Spinal cord (tissue), 9 donors: ENCODE measurements at regions not wholly inside any gene's neighbourhood (a gene's known extent, or its start where the extent isn't known, plus 50 kb on each side); places are given as distances from the start of the nearest gene placed in this dataset.
"Not testable (repeated sequence)": the region's sequence is repeated elsewhere in the genome, so short reads cannot be mapped to it uniquely, and the experiment has no call there.

ENCODE experiments used
- DNase-seq, 6 donors: peaks; one replicate each; pipeline versions ENCODE4 v3.0.0 to v3.0.0-alpha.2; 2013 to 2015; ENCODE audit warnings: low spot score in 6 of 6, low read depth in 4 of 6
- H3K27ac ChIP-seq: one replicate; pipeline ENCODE4 v1.5.1; 2013; ENCODE audit warnings: low read depth, low read length, control low read depth
- H3K27me3 ChIP-seq: one replicate; pipeline ENCODE4 v1.6.1; 2013; ENCODE audit warnings: low read length; ENCODE audit not compliant: control insufficient read depth, insufficient read depth
- H3K36me3 ChIP-seq: one replicate; pipeline ENCODE4 v1.6.1; 2013; ENCODE audit warnings: low read length; ENCODE audit not compliant: control insufficient read depth, insufficient read depth
- H3K4me1 ChIP-seq: one replicate; pipeline ENCODE4 v1.6.1; 2013; ENCODE audit warnings: low read length; ENCODE audit not compliant: control insufficient read depth, insufficient read depth
- H3K4me3 ChIP-seq: one replicate; pipeline ENCODE4 v1.5.1; 2013; ENCODE audit warnings: low read depth, low read length, control low read depth
- H3K9me3 ChIP-seq: one replicate; pipeline ENCODE4 v1.6.1; 2013; ENCODE audit warnings: low read length; ENCODE audit not compliant: control insufficient read depth, insufficient read depth
- WGBS: methylation state at CpG from one replicate; pipeline ENCODE4 v1.1.5; 2013; ENCODE audit warnings: missing lambda C conversion rate; ENCODE audit not compliant: insufficient coverage; 5-methylcytosine and 5-hydroxymethylcytosine counted together
- donor health status: healthy.

DNA sequence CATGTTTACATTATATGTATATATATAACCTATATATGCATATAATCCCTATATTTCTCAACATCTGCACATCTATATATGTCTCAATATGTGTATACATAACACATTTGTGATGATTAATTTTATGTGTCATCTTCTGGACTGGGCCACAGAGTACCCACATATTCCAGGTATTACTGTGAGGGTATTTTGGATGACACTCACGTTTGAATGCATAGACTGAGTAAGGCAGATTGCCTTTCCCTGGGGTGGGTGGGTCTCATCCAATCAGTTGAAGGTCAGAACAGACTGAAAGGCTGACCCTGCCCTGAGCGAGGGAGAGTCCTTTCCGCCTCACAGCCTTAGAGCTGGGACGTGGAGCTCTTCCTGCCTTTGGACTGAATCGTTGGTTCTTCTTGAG, 295.2 kb upstream of the PFKP start:
- Histone ChIP-seq H3K9me3 (no peaks in the 10 kb centered on the region), H3K27ac (no peak overlapping the region), H3K27me3 (peaks cover 9% of the 10 kb centered on the region), H3K4me1 (peaks cover 8% of the 10 kb centered on the region), H3K36me3 (no peaks in the 10 kb centered on the region), H3K4me3 (no peak overlapping the region)
- 100% methylated on average over 1 of the region's 5 CpGs for WGBS
- no peak for DNase-seq

GRCh38 chr10:2767293-2767692, 300.1 kb upstream of the PFKP start:
- DNase-seq, H3K36me3 ChIP-seq, H3K27me3 ChIP-seq, H3K4me3 ChIP-seq, H3K4me1 ChIP-seq, H3K9me3 ChIP-seq, H3K27ac ChIP-seq: not testable (repeated sequence)
- 77% methylated on average over 3 of the region's 5 CpGs for WGBS

GRCh38 chr10:2761971-2762370, 305.4 kb upstream of the PFKP start:
- WGBS = 100% methylated on average over 1 of the region's 4 CpGs
- H3K9me3 ChIP-seq = no peaks in the 10 kb centered on the region
- H3K4me1 ChIP-seq = no peaks in the 10 kb centered on the region
- H3K4me3 ChIP-seq = no peak overlapping the region
- H3K27ac ChIP-seq = no peak overlapping the region
- no peaks in the 10 kb centered on the region for H3K36me3 ChIP-seq
- H3K27me3 ChIP-seq = no peaks in the 10 kb centered on the region
- DNase-seq = no peak

DNA sequence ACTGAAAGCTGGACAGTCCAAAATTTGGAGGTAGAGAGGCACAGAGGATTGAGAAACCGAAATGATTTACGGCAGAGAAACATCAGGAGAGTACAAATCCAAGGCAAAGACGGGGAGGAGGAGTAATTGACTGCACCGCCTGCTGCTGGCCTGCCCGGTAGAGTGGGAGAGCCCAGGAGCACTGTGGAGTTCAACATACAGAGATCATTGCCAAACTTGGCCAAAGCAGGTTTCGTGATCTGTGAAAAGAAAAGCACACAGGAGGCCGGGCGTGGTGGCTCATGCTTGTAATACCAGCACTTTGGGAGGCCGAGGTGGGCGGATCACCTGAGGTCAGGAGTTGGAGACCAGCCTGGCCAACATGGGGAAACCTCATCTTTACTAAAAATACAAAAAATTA, 306.0 kb upstream of the PFKP start:
- Histone ChIP-seq H3K9me3 (no peaks in the 10 kb centered on the region), H3K27me3 (no peaks in the 10 kb centered on the region), H3K4me1 (no peaks in the 10 kb centered on the region), H3K27ac (no peak overlapping the region), H3K4me3 (no peak overlapping the region), H3K36me3 (no peaks in the 10 kb centered on the region)
- DNase-seq = no peak
- whole genome bisulfite sequencing = 92% methylated on average over 8 of the region's 10 CpGs

DNA sequence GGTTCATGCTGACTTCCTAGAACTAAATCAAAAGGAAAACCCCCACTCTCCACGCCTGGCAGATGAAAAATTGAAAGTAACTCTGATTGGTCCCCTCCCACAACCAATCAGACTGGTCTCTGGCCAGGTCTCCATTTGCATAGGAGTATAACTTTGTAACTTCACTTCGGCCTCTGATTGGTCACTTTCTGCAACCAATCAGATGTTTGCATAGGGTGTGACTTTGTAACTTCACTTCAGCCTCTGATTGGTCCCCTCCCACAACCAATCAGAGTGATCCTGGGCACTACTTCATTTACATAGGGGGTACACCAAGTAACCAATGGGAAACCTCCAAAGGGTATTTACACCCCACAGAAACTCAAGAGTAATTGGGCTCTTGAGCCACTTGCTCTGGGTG, 306.6 kb upstream of the PFKP start:
- H3K27me3 ChIP-seq = no peaks in the 10 kb centered on the region

DNA sequence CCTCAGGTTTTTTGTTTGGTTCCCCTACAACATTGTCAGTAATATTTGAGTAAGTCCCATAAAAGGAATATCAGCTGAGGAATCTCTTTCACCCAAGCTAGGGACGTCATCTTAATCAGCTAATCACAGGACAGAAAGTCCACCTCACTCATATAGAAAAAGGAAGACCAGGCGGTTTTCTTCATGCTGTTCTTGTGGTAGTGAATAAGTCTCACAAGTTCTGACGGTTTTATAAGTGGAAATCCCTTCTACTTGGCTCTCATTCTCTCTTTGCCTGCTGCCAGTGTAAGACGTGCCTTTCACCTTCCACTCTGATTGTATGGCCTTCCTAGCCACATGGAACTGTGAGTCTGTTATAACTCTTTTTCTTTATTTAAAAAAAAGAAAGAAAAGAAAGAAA, 308.1 kb upstream of the PFKP start:
- Histone ChIP-seq H3K4me3 (no peak overlapping the region), H3K9me3 (no peaks in the 10 kb centered on the region), H3K36me3 (no peaks in the 10 kb centered on the region), H3K27ac (no peak overlapping the region), H3K4me1 (no peaks in the 10 kb centered on the region), H3K27me3 (no peaks in the 10 kb centered on the region)
- no peak for DNase-seq
- WGBS = no CpG with 5 or more reads among the region's 4 CpGs

More for the DNA sequence above, 306.6 kb upstream of the PFKP start:
- no peak for DNase-seq
- no peaks in the 10 kb centered on the region for H3K36me3 ChIP-seq
- H3K4me3 ChIP-seq = no peak overlapping the region
- no peak overlapping the region for H3K27ac ChIP-seq
- no peaks in the 10 kb centered on the region for H3K4me1 ChIP-seq
- H3K9me3 ChIP-seq = no peaks in the 10 kb centered on the region
- 83% methylated on average over 1 of the region's 2 CpGs for WGBS

DNA sequence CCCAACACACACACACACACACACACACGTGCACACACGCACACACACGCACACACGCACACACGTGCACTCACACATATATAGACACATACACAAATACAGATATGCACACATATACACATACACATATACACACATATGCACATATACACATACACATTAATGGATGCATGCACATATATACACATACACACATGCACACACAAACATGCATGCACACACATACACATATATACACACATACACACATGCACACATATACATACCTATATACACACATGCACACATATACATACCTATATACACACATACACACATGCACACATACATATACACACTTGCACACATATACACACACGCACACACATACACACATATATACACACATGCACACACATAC, 312.4 kb upstream of the PFKP start:
- Histone ChIP-seq H3K4me1 (no peaks in the 10 kb centered on the region), H3K4me3 (no peak overlapping the region), H3K27me3 (no peaks in the 10 kb centered on the region), H3K36me3 (no peaks in the 10 kb centered on the region), H3K9me3 (no peaks in the 10 kb centered on the region), H3K27ac (no peak overlapping the region)
- DNase-seq = no peak
- WGBS = 46% methylated on average over 6 of the region's 6 CpGs

GRCh38 chr10:2748287-2748686, 319.1 kb upstream of the PFKP start:
- DNase-seq = no peak
- no peak overlapping the region for H3K27ac ChIP-seq
- H3K36me3 ChIP-seq = no peaks in the 10 kb centered on the region
- 95% methylated on average over 10 of the region's 10 CpGs for WGBS
- no peaks in the 10 kb centered on the region for H3K4me1 ChIP-seq
- no peaks in the 10 kb centered on the region for H3K9me3 ChIP-seq
- no peak overlapping the region for H3K4me3 ChIP-seq
- H3K27me3 ChIP-seq = no peaks in the 10 kb centered on the region

GRCh38 chr10:2746638-2747037, 320.7 kb upstream of the PFKP start:
- no peak for DNase-seq
- Histone ChIP-seq H3K27me3 (no peaks in the 10 kb centered on the region), H3K4me3 (no peak overlapping the region), H3K4me1 (no peaks in the 10 kb centered on the region), H3K36me3 (no peaks in the 10 kb centered on the region), H3K27ac (no peak overlapping the region), H3K9me3 (no peaks in the 10 kb centered on the region)
- 90% methylated on average over 3 of the region's 8 CpGs for WGBS

GRCh38 chr10:2745666-2746065, 321.7 kb upstream of the PFKP start:
- Histone ChIP-seq H3K36me3 (no peaks in the 10 kb centered on the region), H3K9me3 (no peaks in the 10 kb centered on the region), H3K4me3 (no peak overlapping the region), H3K27me3 (no peaks in the 10 kb centered on the region), H3K27ac (no peak overlapping the region), H3K4me1 (no peaks in the 10 kb centered on the region)
- WGBS = 100% methylated on average over 1 of the region's 5 CpGs
- DNase-seq = no peak
